ENCODE measurements at regions not wholly inside any gene's neighbourhood (a gene's known extent, or its start where the extent isn't known, plus 50 kb on each side); places are given as distances from the start of the nearest gene placed in this dataset.

DNA sequence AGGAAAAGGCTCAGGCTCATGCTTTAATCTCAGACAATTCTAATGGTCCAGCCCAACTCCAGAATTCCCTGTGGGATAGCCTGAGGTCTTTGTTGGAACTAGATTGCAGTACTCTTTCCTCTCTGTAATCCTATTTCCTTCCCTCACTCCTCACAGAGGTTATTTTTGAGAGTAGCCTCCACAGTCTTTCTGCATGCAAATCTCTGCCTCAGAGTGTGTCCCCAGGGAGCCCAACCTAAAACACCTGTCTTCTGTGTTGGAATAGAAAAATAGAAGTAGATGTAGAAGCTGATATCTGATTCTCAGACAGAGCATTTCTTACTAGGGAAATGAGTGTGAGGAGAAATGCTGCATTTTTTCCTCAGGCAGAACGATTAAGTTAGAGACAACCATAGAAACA lies 915.5 kb upstream of the EPHA5 start:
- H3K9me3 Mint-ChIP-seq: no peaks in the 10 kb centered on the region
- DNase-seq (ENCODE audit: low read depth, low spot score): no peak
- H3K27me3 Mint-ChIP-seq (ENCODE audit: low read depth): no peaks in the 10 kb centered on the region
- TF ChIP-seq CTCF (conservative IDR thresholded peaks at IDR 0.05): no peak
- H3K4me1 Mint-ChIP-seq: no peaks in the 10 kb centered on the region
- H3K27ac Mint-ChIP-seq (ENCODE audit: unreplicated experiment): no peak overlapping the region
- H3K4me3 Mint-ChIP-seq: no peak overlapping the region
- no peaks in the 10 kb centered on the region for H3K36me3 Mint-ChIP-seq (ENCODE audit: low read depth)

DNA sequence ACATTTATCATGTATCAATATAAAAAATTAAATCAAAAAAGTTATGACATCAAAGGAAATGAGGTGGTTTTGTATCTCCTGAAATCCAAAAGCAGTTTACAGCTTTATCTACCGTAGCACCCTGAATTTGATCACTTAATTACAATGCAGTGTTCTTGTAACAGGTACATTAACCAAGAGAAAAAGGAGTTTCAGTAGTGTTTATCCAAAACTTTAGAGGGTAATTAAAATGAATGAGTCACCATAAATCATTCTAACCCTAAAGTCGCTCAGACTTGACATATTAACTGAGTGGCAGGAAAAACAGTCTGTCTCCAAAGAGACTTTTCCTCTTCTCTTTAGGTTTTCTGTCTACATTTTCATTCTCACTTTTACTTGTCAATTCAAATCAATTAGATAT lies 907.6 kb upstream of the EPHA5 start:
- TF ChIP-seq CTCF (conservative IDR thresholded peaks at IDR 0.05): no peak
- Mint-ChIP-seq H3K9me3 (no peaks in the 10 kb centered on the region), H3K36me3 (ENCODE audit: low read depth) (no peaks in the 10 kb centered on the region), H3K27me3 (ENCODE audit: low read depth) (no peaks in the 10 kb centered on the region), H3K4me1 (no peaks in the 10 kb centered on the region), H3K4me3 (no peak overlapping the region), H3K27ac (ENCODE audit: unreplicated experiment) (no peak overlapping the region)
- DNase-seq (ENCODE audit: low read depth, low spot score): no peak

GRCh38 chr4:66575008-66575696 lies 904.9 kb upstream of the EPHA5 start:
- Mint-ChIP-seq H3K27ac (ENCODE audit: unreplicated experiment) (no peak overlapping the region), H3K27me3 (ENCODE audit: low read depth) (no peaks in the 10 kb centered on the region), H3K4me1 (no peaks in the 10 kb centered on the region), H3K9me3 (no peaks in the 10 kb centered on the region), H3K4me3 (no peak overlapping the region), H3K36me3 (ENCODE audit: low read depth) (no peaks in the 10 kb centered on the region)
- no peak for DNase-seq (ENCODE audit: low read depth, low spot score)
- no peak for TF ChIP-seq CTCF (conservative IDR thresholded peaks at IDR 0.05)

GRCh38 chr4:66574145-66574978 lies 904.1 kb upstream of the EPHA5 start:
- no peaks in the 10 kb centered on the region for H3K4me1 Mint-ChIP-seq
- no peaks in the 10 kb centered on the region for H3K9me3 Mint-ChIP-seq
- TF ChIP-seq CTCF (conservative IDR thresholded peaks at IDR 0.05): no peak
- no peak overlapping the region for H3K4me3 Mint-ChIP-seq
- H3K27me3 Mint-ChIP-seq (ENCODE audit: low read depth): no peaks in the 10 kb centered on the region
- no peaks in the 10 kb centered on the region for H3K36me3 Mint-ChIP-seq (ENCODE audit: low read depth)
- no peak overlapping the region for H3K27ac Mint-ChIP-seq (ENCODE audit: unreplicated experiment)
- DNase-seq (ENCODE audit: low read depth, low spot score): no peak

DNA sequence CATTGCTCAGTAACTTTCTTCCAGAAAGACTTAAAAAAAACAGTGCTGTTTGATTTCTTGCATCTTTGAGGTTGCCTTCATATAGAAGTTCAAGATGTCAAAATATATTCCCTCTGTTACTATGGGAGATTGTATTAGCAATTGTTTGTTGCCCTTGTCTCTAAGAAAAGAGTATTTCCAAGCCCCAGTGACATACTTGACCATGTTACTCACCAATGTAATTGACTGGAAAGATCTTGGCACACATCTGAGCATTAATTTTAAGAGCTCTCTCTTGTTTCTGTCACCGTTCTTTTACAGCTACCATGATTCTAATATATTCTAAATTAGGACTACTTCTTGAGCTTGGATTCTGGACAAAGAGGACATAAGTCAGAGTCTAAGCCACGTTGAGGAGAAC lies 902.7 kb upstream of the EPHA5 start:
- Mint-ChIP-seq H3K36me3 (ENCODE audit: low read depth) (no peaks in the 10 kb centered on the region), H3K4me1 (no peaks in the 10 kb centered on the region), H3K27me3 (ENCODE audit: low read depth) (no peaks in the 10 kb centered on the region), H3K4me3 (no peak overlapping the region), H3K9me3 (no peaks in the 10 kb centered on the region), H3K27ac (ENCODE audit: unreplicated experiment) (no peak overlapping the region)
- TF ChIP-seq CTCF (conservative IDR thresholded peaks at IDR 0.05): no peak
- no peak for DNase-seq (ENCODE audit: low read depth, low spot score)
